ENCODE measurements at regions not wholly inside any gene's neighbourhood (a gene's known extent, or its start where the extent isn't known, plus 50 kb on each side); places are given as distances from the start of the nearest gene placed in this dataset.
"Not testable (repeated sequence)": the region's sequence is repeated elsewhere in the genome, so short reads cannot be mapped to it uniquely, and the experiment has no call there.

- H3K56ac ChIP-seq (replicated peaks; ENCODE audit: insufficient read length, low read depth, low read length); H3K23me2 ChIP-seq (ENCODE audit: low read depth, low read length); H2BK20ac ChIP-seq (ENCODE audit: low read length); H3K36me3 ChIP-seq (ENCODE audit: control insufficient read depth in 2 of 4, insufficient read depth in 4 of 4, low read length in 3 of 4); POLR2A ChIA-PET (ENCODE audit: partially characterized antibody); H2BK120ac ChIP-seq (replicated peaks; ENCODE audit: low read depth, low read length); H3K79me2 ChIP-seq (ENCODE audit: control insufficient read depth in 1 of 2, insufficient read depth in 2 of 2, low read length in 2 of 2); H4K5ac ChIP-seq (ENCODE audit: insufficient read length, low read depth, low read length); H3K18ac ChIP-seq (ENCODE audit: extremely low read depth, low read length); H2BK5ac ChIP-seq (ENCODE audit: low read depth, low read length); H4K91ac ChIP-seq (replicated peaks; ENCODE audit: insufficient read length, low read length); H3K23ac ChIP-seq (ENCODE audit: insufficient read length); H3K27me3 ChIP-seq (replicated peaks in 1 of 4; ENCODE audit: control insufficient read depth in 3 of 4, extremely low read depth in 1 of 4, insufficient read depth in 3 of 4, low read length in 3 of 4); H2BK12ac ChIP-seq (ENCODE audit: low read depth, low read length); H2AFZ ChIP-seq (ENCODE audit: low read length); H3K4me1 ChIP-seq (replicated peaks in 1 of 4; ENCODE audit: control insufficient read depth in 3 of 4, insufficient read depth in 4 of 4, low read length in 3 of 4); H3K14ac ChIP-seq (ENCODE audit: insufficient read length); H2AK5ac ChIP-seq (ENCODE audit: low read depth, low read length); H4K20me1 ChIP-seq (replicated peaks in 1 of 2; ENCODE audit: control insufficient read depth in 1 of 2, insufficient read depth in 2 of 2, low read length in 2 of 2); DNase-seq (ENCODE audit: low read depth in 1 of 2, low spot score in 2 of 2); FAIRE-seq; H2BK15ac ChIP-seq (ENCODE audit: low read length); H3K4me2 ChIP-seq (ENCODE audit: insufficient read depth in 1 of 2, low read depth in 2 of 2, low read length in 2 of 2); H3K9ac ChIP-seq (replicated peaks in 1 of 4; ENCODE audit: extremely low read depth in 1 of 4, low read depth in 3 of 4, low read length in 3 of 4); H3K79me1 ChIP-seq (ENCODE audit: low read depth, low read length); H3K9me3 ChIP-seq (ENCODE audit: insufficient read depth in 2 of 2, low read depth in 1 of 2, low read length in 1 of 2); H3K4ac ChIP-seq (replicated peaks; ENCODE audit: insufficient read length, low read depth, low read length); H3K4me3 ChIP-seq (ENCODE audit: extremely low read depth in 1 of 4, insufficient read depth in 2 of 4, low read depth in 3 of 4, low read length in 4 of 4); H4K8ac ChIP-seq (ENCODE audit: extremely low read depth, insufficient read depth, low read length); H3K27ac ChIP-seq (ENCODE audit: low read depth, low read length): not testable (repeated sequence)
- 85% methylated on average over 5 of the region's 5 CpGs; no CpG with 5 or more reads in 1 of the 2 experiments for WGBS, 2 experiments (ENCODE audit: extremely low coverage in 1 of 2, insufficient coverage in 1 of 2, insufficient read length in 1 of 2, insufficient replicate concordance in 2 of 2, low coverage in 1 of 2, low lambda C conversion rate in 2 of 2, missing lambda C conversion rate in 1 of 2)
- CTCF ChIA-PET (ENCODE audit: partially characterized antibody) = interaction anchor here (1.5 kb wide), 1 partner anchor 385 kb away, joined by 3 read pairs; no protein-coding TSS in a partner anchor
Observed at GRCh38 chr4:71900366-71900765, 116.5 kb upstream of the GC start.

DNA sequence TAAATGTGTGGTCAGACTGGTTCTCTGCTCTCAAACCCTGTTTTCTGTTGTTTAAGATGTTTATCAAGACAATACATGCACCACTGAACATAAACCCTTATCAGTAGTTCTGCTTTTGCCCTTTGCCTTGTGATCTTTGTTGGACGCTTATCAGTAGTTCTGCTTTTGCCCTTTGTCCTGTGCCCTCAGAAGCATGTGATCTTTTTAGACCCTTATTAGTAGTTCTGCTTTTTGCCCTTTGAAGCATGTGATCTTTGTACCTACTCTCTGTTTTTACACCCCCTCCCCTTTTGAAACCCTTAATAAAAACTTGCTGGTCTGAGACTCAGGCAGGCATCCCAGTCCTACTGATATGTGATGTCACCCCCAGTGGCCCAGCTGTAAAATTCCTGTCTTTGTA lies 121.7 kb upstream of the GC start:
- H4K91ac ChIP-seq (replicated peaks; ENCODE audit: insufficient read length, low read length); H3K4me3 ChIP-seq (ENCODE audit: extremely low read depth in 1 of 4, insufficient read depth in 2 of 4, low read depth in 3 of 4, low read length in 4 of 4); H4K8ac ChIP-seq (ENCODE audit: extremely low read depth, insufficient read depth, low read length); H3K79me1 ChIP-seq (ENCODE audit: low read depth, low read length); DNase-seq (ENCODE audit: low read depth in 1 of 2, low spot score in 2 of 2); H2BK15ac ChIP-seq (ENCODE audit: low read length); H3K9ac ChIP-seq (replicated peaks in 1 of 4; ENCODE audit: extremely low read depth in 1 of 4, low read depth in 3 of 4, low read length in 3 of 4); H3K36me3 ChIP-seq (ENCODE audit: control insufficient read depth in 2 of 4, insufficient read depth in 4 of 4, low read length in 3 of 4); CTCF ChIA-PET (ENCODE audit: partially characterized antibody); FAIRE-seq; H3K23me2 ChIP-seq (ENCODE audit: low read depth, low read length); H2BK12ac ChIP-seq (ENCODE audit: low read depth, low read length); H2AFZ ChIP-seq (ENCODE audit: low read length); H3K4ac ChIP-seq (replicated peaks; ENCODE audit: insufficient read length, low read depth, low read length); H2BK120ac ChIP-seq (replicated peaks; ENCODE audit: low read depth, low read length); H3K27me3 ChIP-seq (replicated peaks in 1 of 4; ENCODE audit: control insufficient read depth in 3 of 4, extremely low read depth in 1 of 4, insufficient read depth in 3 of 4, low read length in 3 of 4); H2AK5ac ChIP-seq (ENCODE audit: low read depth, low read length); H3K4me2 ChIP-seq (ENCODE audit: insufficient read depth in 1 of 2, low read depth in 2 of 2, low read length in 2 of 2); H4K20me1 ChIP-seq (replicated peaks in 1 of 2; ENCODE audit: control insufficient read depth in 1 of 2, insufficient read depth in 2 of 2, low read length in 2 of 2); H3K14ac ChIP-seq (ENCODE audit: insufficient read length); H3K18ac ChIP-seq (ENCODE audit: extremely low read depth, low read length); H3K56ac ChIP-seq (replicated peaks; ENCODE audit: insufficient read length, low read depth, low read length); H3K79me2 ChIP-seq (ENCODE audit: control insufficient read depth in 1 of 2, insufficient read depth in 2 of 2, low read length in 2 of 2); H2BK5ac ChIP-seq (ENCODE audit: low read depth, low read length); POLR2A ChIA-PET (ENCODE audit: partially characterized antibody); H2BK20ac ChIP-seq (ENCODE audit: low read length); H4K5ac ChIP-seq (ENCODE audit: insufficient read length, low read depth, low read length); H3K4me1 ChIP-seq (replicated peaks in 1 of 4; ENCODE audit: control insufficient read depth in 3 of 4, insufficient read depth in 4 of 4, low read length in 3 of 4); H3K23ac ChIP-seq (ENCODE audit: insufficient read length); H3K27ac ChIP-seq (ENCODE audit: low read depth, low read length): not testable (repeated sequence)
- peaks cover 5 to 11% of the 10 kb centered on the region in 2 experiments; a peak in 3 of 4 replicates for H3K9me3 ChIP-seq (ENCODE audit: insufficient read depth in 2 of 2, low read depth in 1 of 2, low read length in 1 of 2)
- WGBS, 2 experiments (ENCODE audit: extremely low coverage in 1 of 2, insufficient coverage in 1 of 2, insufficient read length in 1 of 2, insufficient replicate concordance in 2 of 2, low coverage in 1 of 2, low lambda C conversion rate in 2 of 2, missing lambda C conversion rate in 1 of 2) = 84% methylated on average over 1 of the region's 1 CpG; no CpG with 5 or more reads in 1 of the 2 experiments
